ENCODE measurements at regions not wholly inside any gene's neighbourhood (a gene's known extent, or its start where the extent isn't known, plus 50 kb on each side); places are given as distances from the start of the nearest gene placed in this dataset.

DNA sequence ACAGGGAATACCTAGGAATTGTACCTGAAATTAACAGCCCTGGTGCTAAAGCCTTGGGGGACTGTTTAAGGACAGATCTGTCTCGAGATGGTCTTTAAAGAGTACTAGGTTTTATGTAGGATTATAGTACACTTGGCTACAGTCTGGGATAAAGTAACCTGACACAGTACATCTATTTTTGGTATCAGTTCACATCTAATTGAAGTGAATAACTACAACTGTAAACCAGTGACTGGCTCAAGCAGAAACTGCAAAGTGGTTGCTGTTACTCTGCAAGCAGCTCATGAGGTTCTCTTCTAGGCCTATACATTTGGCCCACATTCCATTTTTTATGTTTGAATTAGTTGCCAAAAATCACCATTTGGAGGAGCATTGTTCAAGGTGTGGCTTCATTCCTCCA, 320.8 kb upstream of the USP25 start:
- TF ChIP-seq CTCF (IDR thresholded peaks at IDR 0.05; ENCODE audit: borderline replicate concordance, extremely low read depth, low read length, poor library complexity, severe bottlenecking), result no peak
- TF ChIP-seq EZH2 (IDR thresholded peaks at IDR 0.05; ENCODE audit: borderline replicate concordance, low read depth, low read length, severe bottlenecking), result no peak

Data from DND-41 (cell line).